PC-9 (cell line): ENCODE measurements at regions not wholly inside any gene's neighbourhood (a gene's known extent, or its start where the extent isn't known, plus 50 kb on each side); places are given as distances from the start of the nearest gene placed in this dataset.
"Not testable (repeated sequence)": the region's sequence is repeated elsewhere in the genome, so short reads cannot be mapped to it uniquely, and the experiment has no call there.

Source experiments
- BruUV-seq: library from RNA; stranded (reverse); fragments of 400-500 nt; replicated peaks from 2 replicates; lab custom pipeline; 2021; lab: Mats Ljungman, UMichigan
- CTCF ChIA-PET: fragments of 300-600 bp; sonication (Branson Sonifier 250); formaldehyde crosslinking; loops from one replicate; lab custom pipeline; 2022; ENCODE audit warnings: antibody characterized with exemption; lab: Charles Lee
- POLR2A ChIA-PET: fragments of 300-600 bp; sonication (Branson Sonifier 250); formaldehyde crosslinking; loops from one replicate; lab custom pipeline; 2022; ENCODE audit warnings: antibody characterized with exemption; ENCODE audit not compliant: unreplicated experiment; lab: Charles Lee
- DNase-seq, 2 experiments: peaks; one replicate each; pipeline versions ENCODE4 v3.0.0 to v3.0.0-alpha.2; 2015 to 2022; ENCODE audit warnings: mixed read lengths in 1 of 2
- H2AFZ ChIP-seq: fragments of 200-600 bp; sonication (generic); 2 replicates; pipeline ENCODE4 v1.8.1; 2017; ENCODE audit warnings: antibody characterized with exemption
- H3F3A ChIP-seq: fragments of 200-600 bp; sonication (generic); 2 replicates; pipeline ENCODE4 v1.8.1; 2017; ENCODE audit warnings: antibody characterized with exemption, mild to moderate bottlenecking, low read depth; ENCODE audit not compliant: insufficient read depth
- H3K27ac ChIP-seq: fragments of 200-600 bp; sonication (generic); 2 replicates; pipeline ENCODE4 v1.6.1; 2016; ENCODE audit warnings: mixed run types
- H3K27me3 ChIP-seq: fragments of 200-600 bp; sonication (generic); 2 replicates; pipeline ENCODE4 v1.6.1; 2016; ENCODE audit warnings: low read depth, mixed run types; ENCODE audit not compliant: insufficient read depth
- H3K36me3 ChIP-seq: fragments of 200-600 bp; sonication (generic); 2 replicates; pipeline ENCODE4 v1.6.1; 2016; ENCODE audit warnings: low read depth, mixed run types
- H3K4me1 ChIP-seq: fragments of 200-600 bp; sonication (generic); replicated peaks from 2 replicates; pipeline ENCODE4 v1.6.1; 2016; ENCODE audit warnings: mixed run types; ENCODE audit not compliant: insufficient read depth
- H3K4me2 ChIP-seq: fragments of 200-600 bp; sonication (generic); 2 replicates; pipeline ENCODE4 v1.6.1; 2017; ENCODE audit warnings: mixed run types
- H3K4me3 ChIP-seq: fragments of 200-600 bp; sonication (generic); 2 replicates; pipeline ENCODE4 v1.6.1; 2016; ENCODE audit warnings: mixed run types
- H3K79me2 ChIP-seq: fragments of 200-600 bp; sonication (generic); 2 replicates; pipeline ENCODE4 v1.6.1; 2017; ENCODE audit warnings: low read depth, mixed run types
- H3K9me2 ChIP-seq: fragments of 200-600 bp; sonication (generic); 2 replicates; pipeline ENCODE4 v1.8.1; 2017; ENCODE audit warnings: mild to moderate bottlenecking; ENCODE audit not compliant: insufficient read depth
- H3K9me3 ChIP-seq: fragments of 200-600 bp; sonication (generic); 2 replicates; pipeline ENCODE4 v1.8.1; 2016; ENCODE audit warnings: low read depth; ENCODE audit not compliant: insufficient read depth
- H4K20me1 ChIP-seq: fragments of 200-600 bp; sonication (generic); 2 replicates; pipeline ENCODE4 v1.8.1; 2017; ENCODE audit not compliant: insufficient read depth
- EZH2 ChIP-seq: fragments of 200-600 bp; sonication (generic); IDR thresholded peaks from 2 replicates; pipeline ENCODE4 v1.8.0; 2017; ENCODE audit warnings: antibody characterized with exemption, low read depth
- intact Hi-C: fragments of 100-400 bp; cut with micrococcal nuclease; formaldehyde crosslinking; loops from one replicate; pipeline ENCODE4 v1.10.0; 2022; ENCODE audit not compliant: unreplicated experiment
- TF ChIP-seq, protein P1 (sequence below): fragments of 200-600 bp; sonication (generic); conservative IDR thresholded peaks from 2 replicates; pipeline ENCODE4 v1.6.1; 2017; ENCODE audit warnings: mixed run types, antibody characterized with exemption, mild to moderate bottlenecking, moderate library complexity

GRCh38 chr10:16049050-16049449 lies 188.7 kb upstream of the MINDY3 start:
- CTCF ChIA-PET = no interaction called here
- Histone ChIP-seq H3K27me3 (0 out of 2 replicates have a peak, but pooled peaks cover 4% of the 10 kb centered on the region), H3K27ac (no peak overlapping the region), H3K4me1 (no peaks in the 10 kb centered on the region), H3K79me2 (no peaks in the 10 kb centered on the region), H3F3A (no peaks in the 10 kb centered on the region), H4K20me1 (no peaks in the 10 kb centered on the region), H3K4me2 (no peak overlapping the region), H3K4me3 (no peak overlapping the region), H3K9me2 (no peaks in the 10 kb centered on the region), H2AFZ (no peak overlapping the region), H3K9me3 (no peaks in the 10 kb centered on the region), H3K36me3 (no peaks in the 10 kb centered on the region)
- intact Hi-C loops = no loop called here
- no peak for TF ChIP-seq EZH2
- TF ChIP-seq, protein P1, sequence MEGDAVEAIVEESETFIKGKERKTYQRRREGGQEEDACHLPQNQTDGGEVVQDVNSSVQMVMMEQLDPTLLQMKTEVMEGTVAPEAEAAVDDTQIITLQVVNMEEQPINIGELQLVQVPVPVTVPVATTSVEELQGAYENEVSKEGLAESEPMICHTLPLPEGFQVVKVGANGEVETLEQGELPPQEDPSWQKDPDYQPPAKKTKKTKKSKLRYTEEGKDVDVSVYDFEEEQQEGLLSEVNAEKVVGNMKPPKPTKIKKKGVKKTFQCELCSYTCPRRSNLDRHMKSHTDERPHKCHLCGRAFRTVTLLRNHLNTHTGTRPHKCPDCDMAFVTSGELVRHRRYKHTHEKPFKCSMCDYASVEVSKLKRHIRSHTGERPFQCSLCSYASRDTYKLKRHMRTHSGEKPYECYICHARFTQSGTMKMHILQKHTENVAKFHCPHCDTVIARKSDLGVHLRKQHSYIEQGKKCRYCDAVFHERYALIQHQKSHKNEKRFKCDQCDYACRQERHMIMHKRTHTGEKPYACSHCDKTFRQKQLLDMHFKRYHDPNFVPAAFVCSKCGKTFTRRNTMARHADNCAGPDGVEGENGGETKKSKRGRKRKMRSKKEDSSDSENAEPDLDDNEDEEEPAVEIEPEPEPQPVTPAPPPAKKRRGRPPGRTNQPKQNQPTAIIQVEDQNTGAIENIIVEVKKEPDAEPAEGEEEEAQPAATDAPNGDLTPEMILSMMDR = no peak
- BruUV-seq = no TSS peak
- POLR2A ChIA-PET = no interaction called here
- no peak for DNase-seq

DNA sequence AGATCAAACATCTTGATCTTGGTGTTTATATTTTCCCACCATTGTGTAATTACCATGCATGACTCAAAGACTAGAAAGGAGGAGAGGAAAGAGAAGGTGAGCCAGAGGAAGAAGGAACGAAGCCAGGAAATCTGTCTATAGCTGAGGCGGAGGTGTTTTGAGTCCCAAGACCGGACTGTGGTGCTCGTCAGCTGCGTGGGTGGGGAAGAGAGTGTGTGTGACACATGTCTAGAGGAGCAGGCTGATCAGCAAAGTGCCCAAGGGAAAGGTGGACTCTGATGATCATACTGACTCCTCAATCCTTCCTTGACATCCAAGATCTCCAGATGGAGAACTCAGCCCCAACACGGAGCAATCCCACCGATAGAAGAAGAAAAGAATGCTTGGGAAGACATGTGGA lies 189.5 kb upstream of the MINDY3 start:
- ChIA-PET CTCF (no interaction called here), POLR2A (interaction anchor here (0.6 kb wide), 1 partner anchor 209 kb away, joined by 3 read pairs; no protein-coding TSS in a partner anchor)

DNA sequence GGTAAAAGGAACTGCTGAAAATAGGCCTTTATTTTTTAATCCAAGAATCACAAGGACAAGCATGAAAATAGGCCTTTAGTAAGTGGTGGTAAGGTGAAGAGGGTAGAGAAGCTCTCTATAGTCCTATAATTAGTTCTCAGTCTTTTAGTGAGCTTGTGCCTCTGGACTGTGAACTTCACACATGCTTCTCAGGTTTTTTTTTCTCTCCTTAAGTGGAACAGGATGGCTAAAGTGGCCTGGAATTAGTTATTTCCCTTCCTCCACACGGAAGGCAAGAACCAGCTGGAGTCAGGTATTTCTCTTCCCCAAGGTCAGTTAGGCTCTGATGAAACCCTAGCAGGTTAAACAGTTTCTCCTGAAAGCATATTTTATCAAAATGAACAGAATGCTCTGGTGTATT lies 203.0 kb upstream of the MINDY3 start:
- no peak for TF ChIP-seq EZH2
- TF ChIP-seq, protein P1 = no peak
- H3K27me3 ChIP-seq = no peaks in the 10 kb centered on the region
- H3K27ac ChIP-seq = no peak overlapping the region
- ChIA-PET CTCF (no interaction called here), POLR2A (no interaction called here)
- H3F3A ChIP-seq = no peaks in the 10 kb centered on the region
- H3K9me3 ChIP-seq = no peaks in the 10 kb centered on the region
- no peak overlapping the region for H3K4me2 ChIP-seq
- H3K9me2 ChIP-seq = no peaks in the 10 kb centered on the region
- no peaks in the 10 kb centered on the region for H4K20me1 ChIP-seq
- intact Hi-C loops = no loop called here
- no peaks in the 10 kb centered on the region for H3K79me2 ChIP-seq
- H3K4me1 ChIP-seq = no peaks in the 10 kb centered on the region
- H3K36me3 ChIP-seq = no peaks in the 10 kb centered on the region
- no peak overlapping the region for H2AFZ ChIP-seq
- no peak overlapping the region for H3K4me3 ChIP-seq
- DNase-seq = no peak
- no TSS peak for BruUV-seq

More for the DNA sequence above, 189.5 kb upstream of the MINDY3 start:
- Histone ChIP-seq H3F3A (no peaks in the 10 kb centered on the region), H3K9me2 (no peaks in the 10 kb centered on the region), H3K4me1 (no peaks in the 10 kb centered on the region), H3K36me3 (no peaks in the 10 kb centered on the region), H3K27me3 (0 out of 2 replicates have a peak, but pooled peaks cover 4% of the 10 kb centered on the region), H3K79me2 (no peaks in the 10 kb centered on the region), H3K4me3 (no peak overlapping the region), H3K9me3 (no peaks in the 10 kb centered on the region), H2AFZ (no peak overlapping the region), H3K27ac (no peak overlapping the region), H3K4me2 (no peak overlapping the region), H4K20me1 (no peaks in the 10 kb centered on the region)
- BruUV-seq = no TSS peak
- intact Hi-C loops = no loop called here
- no peak for DNase-seq
- TF ChIP-seq, protein P1 = no peak
- no peak for TF ChIP-seq EZH2

DNA sequence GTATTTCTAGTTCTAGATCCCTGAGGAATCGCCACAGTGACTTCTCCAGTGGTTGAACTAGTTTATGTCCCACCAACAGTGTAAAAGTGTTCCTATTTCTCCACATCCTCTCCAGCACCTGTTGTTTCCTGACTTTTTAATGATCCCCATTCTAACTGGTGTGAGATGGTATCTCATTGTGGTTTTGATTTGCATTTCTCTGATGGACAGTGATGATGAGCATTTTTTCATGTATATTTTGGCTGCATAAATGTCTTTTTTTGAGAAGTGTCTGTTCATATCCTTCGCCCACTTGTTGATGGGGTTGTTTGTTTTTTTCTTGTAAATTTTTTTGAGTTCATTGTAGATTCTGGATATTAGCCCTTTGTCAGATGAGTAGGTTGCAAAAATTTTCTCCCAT lies 223.2 kb upstream of the MINDY3 start:
- POLR2A ChIA-PET, CTCF ChIA-PET: not testable (repeated sequence)

More for the DNA sequence above, 223.2 kb upstream of the MINDY3 start:
- H3K79me2 ChIP-seq, H3K9me2 ChIP-seq, H3K4me1 ChIP-seq, H3K27me3 ChIP-seq, DNase-seq, H3K36me3 ChIP-seq, H3K9me3 ChIP-seq, H3K4me3 ChIP-seq, H4K20me1 ChIP-seq, H3K27ac ChIP-seq, intact Hi-C loops, H2AFZ ChIP-seq, H3K4me2 ChIP-seq, BruUV-seq, H3F3A ChIP-seq: not testable (repeated sequence)
